ENCODE measurements at regions not wholly inside any gene's neighbourhood (a gene's known extent, or its start where the extent isn't known, plus 50 kb on each side); places are given as distances from the start of the nearest gene placed in this dataset.

- ATAC-seq (no peak), DNase-seq (no peak)
- intact Hi-C loops (cut with DNase I, micrococcal nuclease): loop anchor here in 1 of 2 donors (5.0 kb wide), 1 partner anchor 862 kb away; no protein-coding TSS in a partner anchor
These were observed 215.6 kb downstream of the TTC8 start for GRCh38 chr14:89040080-89040459.

- DNase-seq (peak; percentile 82 to 90), ATAC-seq (peak; percentile 93)
- intact Hi-C loops (cut with DNase I, micrococcal nuclease): loop anchor here in 1 of 2 donors (5.0 kb wide), 1 partner anchor 862 kb away; no protein-coding TSS in a partner anchor
These were observed 216.2 kb downstream of the TTC8 start for GRCh38 chr14:89040460-89041256.

DNA sequence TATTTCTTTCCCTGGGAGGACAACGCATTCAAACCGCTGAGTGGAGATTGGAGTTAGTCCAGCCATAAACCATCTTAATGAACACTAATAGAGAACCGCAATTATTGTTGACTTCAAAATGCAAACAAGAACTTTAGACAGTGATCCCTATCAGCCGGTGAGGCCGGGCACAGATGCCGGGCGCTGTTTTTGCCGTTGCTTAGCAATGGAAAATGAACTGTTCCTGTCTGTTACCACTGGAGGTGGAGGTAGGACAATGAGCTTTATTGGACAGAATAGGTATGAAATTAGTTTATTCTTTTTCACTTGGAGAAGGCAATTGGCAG is 216.8 kb downstream of the TTC8 start:
- peak; percentile 46 to 60 for DNase-seq
- intact Hi-C loops (cut with DNase I, micrococcal nuclease): loop anchor here in 1 of 2 donors (5.0 kb wide), 1 partner anchor 861 kb away; no protein-coding TSS in a partner anchor
- peak; percentile 70 for ATAC-seq

DNA sequence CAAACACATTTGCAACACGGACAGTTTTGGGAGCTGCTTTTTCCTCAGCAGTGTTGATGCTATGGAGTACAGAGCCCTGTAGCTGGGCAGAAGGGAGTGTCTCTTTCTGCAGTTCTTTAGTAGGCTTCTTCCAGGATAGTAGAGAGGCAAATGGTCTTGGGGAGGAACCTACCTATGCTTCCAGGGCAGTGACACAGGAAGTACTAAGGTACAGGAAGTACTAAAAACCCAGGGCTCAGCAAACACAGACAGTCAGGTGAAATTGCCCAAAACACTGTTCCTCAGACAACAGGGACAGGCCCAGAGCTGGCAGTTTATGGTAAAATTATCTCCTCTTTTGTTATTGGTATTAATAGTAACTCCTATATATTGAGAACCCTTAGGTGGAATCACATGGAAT is 217.6 kb downstream of the TTC8 start:
- intact Hi-C loops (cut with DNase I, micrococcal nuclease): loop anchor here in 1 of 2 donors (5.0 kb wide), 1 partner anchor 860 kb away; no protein-coding TSS in a partner anchor
- DNase-seq (no peak), ATAC-seq (no peak)

DNA sequence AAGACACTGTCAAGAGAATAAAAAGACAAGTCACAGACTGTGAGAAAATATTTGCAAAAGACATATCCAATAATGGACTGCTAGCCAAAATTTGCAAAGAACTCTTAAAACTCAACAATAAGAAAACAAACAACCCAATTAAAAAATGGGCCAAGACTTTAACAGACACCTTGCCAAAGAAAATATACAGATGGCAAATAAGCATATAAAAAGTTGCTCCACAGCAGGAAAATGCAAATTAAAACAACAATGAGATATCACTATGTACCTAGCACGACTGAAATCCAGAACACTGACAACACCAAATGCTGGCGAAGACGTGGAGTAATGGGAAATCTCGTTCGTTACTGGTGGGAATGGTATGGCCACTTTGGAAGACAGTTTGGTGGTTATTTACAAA is 228.9 kb downstream of the TTC8 start:
- no peak for DNase-seq
- intact Hi-C loops (cut with DNase I, micrococcal nuclease): no loop called here
- ATAC-seq: no peak

- intact Hi-C loops (cut with DNase I, micrococcal nuclease): no loop called here
- ATAC-seq (no peak), DNase-seq (no peak)
These were observed 231.9 kb downstream of the TTC8 start for GRCh38 chr14:89056394-89056793.

DNA sequence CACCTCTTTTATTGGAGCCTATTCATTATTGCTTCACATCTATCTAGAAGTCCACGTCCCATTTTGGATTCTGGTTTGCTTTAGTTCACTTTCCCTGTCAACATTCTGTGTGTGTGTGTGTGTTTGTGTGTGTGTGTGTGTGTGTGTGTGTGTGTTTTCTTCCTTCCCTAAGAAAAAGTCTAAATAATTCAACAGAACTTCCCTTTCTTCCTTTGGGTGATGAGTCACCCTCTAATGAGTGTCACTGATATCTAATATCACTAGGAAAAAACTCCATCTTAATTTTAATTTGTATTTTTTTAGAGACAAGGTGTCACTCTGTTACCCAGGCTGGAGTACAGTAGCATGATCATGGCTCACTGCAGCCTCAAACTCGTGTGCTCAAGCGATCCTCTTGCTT is 234.2 kb downstream of the TTC8 start:
- DNase-seq (no peak), ATAC-seq (no peak)
- intact Hi-C loops (cut with DNase I, micrococcal nuclease): no loop called here

GRCh38 chr14:89060191-89060590 is 235.7 kb downstream of the TTC8 start:
- no peak for ATAC-seq
- intact Hi-C loops (cut with DNase I, micrococcal nuclease): no loop called here
- DNase-seq: no peak

GRCh38 chr14:89061696-89062095 is 237.2 kb downstream of the TTC8 start:
- intact Hi-C loops (cut with DNase I, micrococcal nuclease): no loop called here
- no peak for DNase-seq
- ATAC-seq: no peak

- ATAC-seq (no peak), DNase-seq (no peak)
- intact Hi-C loops (cut with DNase I, micrococcal nuclease): no loop called here
These were observed 241.4 kb downstream of the TTC8 start for GRCh38 chr14:89065879-89066278.

DNA sequence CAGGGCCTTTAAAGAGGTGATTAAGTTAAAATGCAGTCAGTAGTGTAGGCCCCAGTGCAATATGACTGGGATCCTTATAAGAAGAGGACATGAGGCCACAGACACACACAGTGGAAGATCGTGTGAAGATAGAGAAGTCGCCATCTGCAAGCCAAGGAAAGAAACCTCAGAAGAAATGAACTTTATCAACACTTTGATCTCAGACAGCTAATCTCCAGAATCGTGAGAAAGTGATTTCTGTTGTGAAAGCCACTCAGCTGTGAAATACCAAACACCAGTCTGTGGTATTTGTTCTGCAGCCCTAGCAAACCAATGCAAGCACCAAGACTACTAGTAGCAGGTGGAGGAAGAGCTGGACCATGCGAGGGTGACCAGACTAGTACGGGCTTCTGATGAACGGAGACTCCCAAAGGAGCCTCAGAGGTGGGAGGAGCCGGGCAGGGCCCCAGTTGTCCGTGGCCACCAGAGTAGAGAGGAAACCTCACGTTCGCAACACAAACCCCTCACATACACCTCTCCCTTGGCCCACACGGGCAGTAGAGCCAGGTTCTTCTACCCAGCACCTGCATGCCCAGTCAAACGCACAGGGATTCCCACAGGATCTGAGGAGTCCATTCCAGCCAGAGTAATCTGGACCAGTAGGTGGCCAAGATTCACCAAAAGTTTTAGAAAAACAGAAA is 243.0 kb downstream of the TTC8 start:
- intact Hi-C loops (cut with DNase I, micrococcal nuclease): no loop called here
- DNase-seq (no peak), ATAC-seq (no peak)

- no peak for DNase-seq
- intact Hi-C loops (cut with DNase I, micrococcal nuclease): no loop called here
- no peak for ATAC-seq
These were observed 253.8 kb downstream of the TTC8 start for GRCh38 chr14:89078021-89078795.

GRCh38 chr14:89085231-89085731 is 260.8 kb downstream of the TTC8 start:
- ATAC-seq (no peak), DNase-seq (no peak)
- intact Hi-C loops (cut with DNase I, micrococcal nuclease): no loop called here

- intact Hi-C loops (cut with DNase I, micrococcal nuclease): no loop called here
- no peak for DNase-seq
- ATAC-seq: no peak
These were observed 261.4 kb downstream of the TTC8 start for GRCh38 chr14:89085737-89086382.

GRCh38 chr14:89088530-89088929 is 264.1 kb downstream of the TTC8 start:
- intact Hi-C loops (cut with DNase I, micrococcal nuclease): no loop called here
- ATAC-seq (no peak), DNase-seq (no peak)

DNA sequence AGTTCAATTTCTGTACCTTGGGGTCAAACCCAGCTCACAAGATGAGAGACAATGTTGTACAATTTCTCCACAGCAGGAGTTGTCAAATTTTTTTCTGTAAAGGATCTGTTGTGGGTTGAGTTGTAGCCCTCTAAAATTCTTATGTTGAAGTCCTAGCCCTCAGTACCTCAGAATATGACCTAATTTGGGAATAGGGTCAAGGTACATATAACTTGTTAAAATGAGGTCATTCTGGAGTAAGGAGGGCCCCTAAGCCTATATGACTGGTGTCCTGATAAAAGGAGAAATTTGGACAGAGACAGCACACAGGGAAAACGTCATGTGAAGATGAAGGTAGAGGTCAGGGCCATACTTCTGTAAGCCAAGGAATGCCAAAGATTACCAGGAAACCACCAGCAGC is 264.9 kb downstream of the TTC8 start:
- DNase-seq (no peak), ATAC-seq (no peak)
- intact Hi-C loops (cut with DNase I, micrococcal nuclease): no loop called here

GRCh38 chr14:89091781-89092180 is 267.3 kb downstream of the TTC8 start:
- DNase-seq (no peak), ATAC-seq (no peak)
- intact Hi-C loops (cut with DNase I, micrococcal nuclease): no loop called here

GRCh38 chr14:89093083-89093730 is 268.8 kb downstream of the TTC8 start:
- no peak for DNase-seq
- intact Hi-C loops (cut with DNase I, micrococcal nuclease): no loop called here

DNA sequence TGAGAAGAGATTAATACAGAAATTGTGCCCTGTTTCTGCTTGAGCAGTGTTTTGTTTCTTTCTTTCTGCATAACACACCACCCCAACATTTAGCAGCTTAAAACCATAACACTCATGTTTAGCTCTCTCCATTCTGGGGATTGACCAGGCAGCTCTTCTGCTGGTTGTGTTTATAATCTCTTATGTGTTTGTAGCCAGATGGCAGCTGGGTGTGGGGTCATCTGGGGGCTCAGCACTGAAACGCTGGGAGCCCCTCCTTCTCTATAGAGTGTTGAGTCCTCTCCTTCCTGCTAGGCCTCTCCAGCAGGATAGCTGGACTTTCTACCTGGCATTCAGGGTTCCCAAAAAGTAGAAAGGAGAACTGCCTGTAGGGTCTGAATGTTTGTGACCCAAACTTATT is 270.6 kb downstream of the TTC8 start:
- DNase-seq (no peak), ATAC-seq (no peak)
- intact Hi-C loops (cut with DNase I, micrococcal nuclease): no loop called here

More at GRCh38 chr14:89093083-89093730, 268.8 kb downstream of the TTC8 start:
- no peak for ATAC-seq

All from left colon (tissue), 2 donors.